Rectal smooth muscle tissue (tissue), 1 donor: ENCODE measurements at regions not wholly inside any gene's neighbourhood (a gene's known extent, or its start where the extent isn't known, plus 50 kb on each side); places are given as distances from the start of the nearest gene placed in this dataset.

Experiments used
- H3K27ac ChIP-seq: one replicate; pipeline ENCODE4 v1.7.0; 2013; ENCODE audit warnings: low read depth, low read length, inconsistent platforms
- H3K27me3 ChIP-seq: one replicate; pipeline ENCODE4 v1.7.0; 2013; ENCODE audit warnings: low read length; ENCODE audit not compliant: control insufficient read depth, insufficient read depth
- H3K36me3 ChIP-seq: one replicate; pipeline ENCODE4 v1.7.0; 2013; ENCODE audit warnings: low read length; ENCODE audit not compliant: control insufficient read depth, insufficient read depth
- H3K4me1 ChIP-seq: one replicate; pipeline ENCODE4 v1.7.0; 2013; ENCODE audit warnings: low read length; ENCODE audit not compliant: control insufficient read depth, insufficient read depth
- H3K4me3 ChIP-seq: one replicate; pipeline ENCODE4 v1.7.0; 2013; ENCODE audit warnings: low read length
- H3K9ac ChIP-seq: one replicate; pipeline ENCODE4 v1.7.0; 2013; ENCODE audit warnings: low read length

DNA sequence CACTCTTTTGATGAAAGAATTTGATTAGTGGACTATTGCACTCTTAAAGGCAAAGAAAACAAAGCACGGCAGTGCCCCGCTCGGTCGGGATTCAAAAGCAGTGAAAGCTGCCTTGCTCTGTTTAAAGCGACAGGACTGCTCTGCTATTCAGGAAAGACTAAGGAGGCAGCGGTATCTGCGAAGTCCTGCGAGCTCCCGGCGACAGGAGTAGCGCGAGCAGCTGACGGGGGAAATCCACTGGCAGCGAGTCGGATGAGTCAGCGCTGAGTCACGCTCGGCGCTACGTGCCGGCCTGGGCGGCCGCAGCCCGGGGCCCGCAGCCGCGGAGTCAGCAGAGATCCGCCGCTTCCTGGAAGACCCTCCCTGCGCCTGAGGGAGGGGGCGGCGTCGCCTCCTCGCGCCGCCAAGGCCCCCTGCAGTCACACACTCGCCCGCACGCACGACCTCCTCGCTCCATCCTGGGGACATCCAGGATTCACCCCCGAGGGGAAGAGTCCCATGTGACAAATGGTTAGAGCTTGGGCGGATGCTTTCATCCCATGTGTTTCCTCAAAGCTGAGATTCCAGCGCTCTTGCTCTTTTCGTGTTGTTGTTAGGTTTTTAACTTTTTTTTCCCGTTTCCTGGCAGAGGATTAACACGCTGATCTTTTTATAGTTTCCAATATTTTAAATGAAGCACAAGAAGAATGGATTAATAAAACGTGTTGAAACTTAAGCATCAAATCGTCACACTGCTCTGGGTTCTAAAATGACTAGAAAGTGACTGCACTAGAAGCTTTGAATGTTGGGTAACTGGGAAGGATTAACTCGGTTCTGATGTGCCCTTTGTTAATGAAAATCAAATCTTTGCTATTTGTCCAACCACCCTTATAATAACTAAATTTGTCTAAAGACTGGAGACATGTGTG is 102.5 kb downstream of the ARRDC3 start:
- Histone ChIP-seq H3K36me3 (no peaks in the 10 kb centered on the region), H3K27me3 (no peaks in the 10 kb centered on the region), H3K4me1 (peaks cover 11% of the 10 kb centered on the region), H3K4me3 (peak overlapping the region; percentile 82), H3K27ac (peak overlapping the region; percentile 90), H3K9ac (peak overlapping the region; percentile 8)

DNA sequence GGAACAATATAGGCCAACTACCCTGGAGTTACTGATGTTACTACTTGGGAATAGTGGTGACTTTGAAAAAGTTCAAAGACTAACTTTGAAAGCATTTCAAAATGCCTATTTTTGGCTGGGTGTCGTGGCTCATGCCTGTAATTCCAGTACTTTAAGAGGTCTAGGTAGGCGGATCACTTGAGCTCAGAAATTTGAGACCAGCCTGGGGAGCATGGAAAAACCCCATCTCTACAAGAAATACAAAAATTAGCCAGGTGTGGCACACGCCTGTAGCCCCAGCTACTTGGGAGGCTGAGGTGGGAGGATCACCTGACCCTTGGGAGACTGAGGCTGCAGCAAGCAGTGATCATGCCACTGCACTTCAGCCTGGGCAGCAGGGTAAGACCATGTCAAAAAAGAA is 105.3 kb downstream of the ARRDC3 start:
- Histone ChIP-seq H3K27me3 (no peaks in the 10 kb centered on the region), H3K4me3 (no peak overlapping the region), H3K9ac (no peak overlapping the region), H3K4me1 (peaks cover 7% of the 10 kb centered on the region), H3K36me3 (no peaks in the 10 kb centered on the region), H3K27ac (no peak overlapping the region)

DNA sequence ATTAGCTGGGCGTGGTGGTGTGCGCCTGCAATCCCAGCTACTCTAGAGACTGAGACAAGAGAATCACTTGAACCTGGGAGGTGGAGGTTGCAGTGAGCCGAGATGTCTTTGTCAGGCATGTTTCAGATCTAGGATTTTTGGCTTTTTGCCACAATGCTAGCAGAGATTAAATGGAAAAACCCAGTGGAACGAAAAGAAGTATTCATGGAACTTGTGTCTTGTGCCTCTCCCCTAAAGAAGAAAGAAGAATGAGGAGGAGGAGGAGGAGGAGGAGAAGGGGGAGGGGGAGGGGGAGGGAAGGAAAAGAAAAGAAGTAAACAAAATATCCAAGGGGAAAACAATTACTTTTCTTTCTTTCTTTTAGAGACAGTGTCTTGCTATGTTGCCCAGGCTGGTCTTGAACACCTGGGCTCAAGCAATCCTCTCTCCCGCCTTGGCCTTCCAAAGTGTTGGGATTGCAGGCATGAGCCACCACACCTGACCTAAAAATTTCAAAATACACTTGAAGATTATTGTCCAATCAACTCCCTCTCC is 106.0 kb downstream of the ARRDC3 start:
- Histone ChIP-seq H3K27me3 (no peaks in the 10 kb centered on the region), H3K27ac (no peak overlapping the region), H3K9ac (no peak overlapping the region), H3K4me1 (peaks cover 7% of the 10 kb centered on the region), H3K36me3 (no peaks in the 10 kb centered on the region), H3K4me3 (no peak overlapping the region)

DNA sequence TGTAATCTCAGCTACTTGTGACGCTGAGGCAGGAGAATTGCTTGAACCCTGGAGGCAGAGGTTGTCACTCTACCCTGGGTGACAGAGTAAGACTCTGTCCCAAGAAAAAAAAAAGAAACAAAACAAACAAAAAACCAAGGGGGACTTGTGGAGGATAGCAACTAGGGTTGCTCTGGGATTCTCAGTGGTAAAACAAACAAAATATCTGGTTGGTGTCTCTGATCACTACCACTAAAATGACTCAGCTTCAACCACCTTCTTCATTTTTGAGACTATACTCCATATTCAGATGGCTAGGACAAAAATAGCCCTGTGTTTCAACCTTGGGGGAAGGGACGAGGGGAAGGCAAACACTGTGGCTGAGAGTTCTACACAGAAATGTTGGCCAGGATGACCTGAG is 110.3 kb downstream of the ARRDC3 start:
- no peaks in the 10 kb centered on the region for H3K36me3 ChIP-seq
- H3K27ac ChIP-seq = no peak overlapping the region
- H3K4me1 ChIP-seq = no peaks in the 10 kb centered on the region
- no peak overlapping the region for H3K4me3 ChIP-seq
- no peak overlapping the region for H3K9ac ChIP-seq
- no peaks in the 10 kb centered on the region for H3K27me3 ChIP-seq

DNA sequence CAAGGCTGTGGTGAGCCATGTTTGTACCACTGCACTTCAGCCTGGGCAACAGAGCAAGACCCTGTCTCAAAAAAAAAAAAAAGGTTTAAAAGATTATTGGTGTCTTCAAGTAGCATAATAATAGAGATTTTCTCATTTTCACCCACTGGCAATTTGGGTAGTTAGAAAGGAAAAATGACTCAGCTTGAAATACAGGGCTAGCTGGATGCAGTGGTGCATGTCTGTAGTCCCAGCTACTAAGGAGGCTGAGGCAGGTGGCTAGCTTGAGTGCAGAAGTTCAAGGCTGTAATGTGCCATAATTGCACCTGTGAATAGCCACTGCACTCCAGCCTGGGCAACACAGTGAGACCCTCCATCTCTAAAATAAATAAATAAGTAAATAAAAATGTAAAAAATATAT is 111.1 kb downstream of the ARRDC3 start:
- H3K4me3 ChIP-seq = no peak overlapping the region
- no peaks in the 10 kb centered on the region for H3K36me3 ChIP-seq
- H3K9ac ChIP-seq = no peak overlapping the region
- H3K4me1 ChIP-seq = no peaks in the 10 kb centered on the region
- H3K27ac ChIP-seq = no peak overlapping the region
- H3K27me3 ChIP-seq = no peaks in the 10 kb centered on the region

DNA sequence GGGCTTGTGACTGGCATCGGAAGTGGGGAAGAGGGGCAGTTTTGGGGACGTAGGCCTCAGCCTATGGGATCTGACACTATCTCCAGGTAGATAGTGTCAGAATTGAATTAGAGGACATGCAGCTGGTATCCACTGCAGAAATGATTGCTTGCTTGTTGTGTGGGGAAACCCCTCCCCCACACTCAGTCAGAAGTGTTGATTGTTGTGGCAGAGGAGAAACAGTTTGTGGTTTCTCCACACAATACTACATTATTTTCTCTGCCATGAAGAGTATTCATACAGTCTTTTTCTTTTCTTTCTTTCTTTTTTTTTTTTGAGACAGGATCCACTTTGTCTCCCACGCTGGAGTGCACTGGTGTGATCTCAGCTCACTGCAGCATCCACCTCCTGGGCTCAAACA is 113.9 kb downstream of the ARRDC3 start:
- Histone ChIP-seq H3K27me3 (no peaks in the 10 kb centered on the region), H3K4me3 (no peak overlapping the region), H3K36me3 (no peaks in the 10 kb centered on the region), H3K27ac (no peak overlapping the region), H3K9ac (no peak overlapping the region), H3K4me1 (peaks cover 9% of the 10 kb centered on the region)

DNA sequence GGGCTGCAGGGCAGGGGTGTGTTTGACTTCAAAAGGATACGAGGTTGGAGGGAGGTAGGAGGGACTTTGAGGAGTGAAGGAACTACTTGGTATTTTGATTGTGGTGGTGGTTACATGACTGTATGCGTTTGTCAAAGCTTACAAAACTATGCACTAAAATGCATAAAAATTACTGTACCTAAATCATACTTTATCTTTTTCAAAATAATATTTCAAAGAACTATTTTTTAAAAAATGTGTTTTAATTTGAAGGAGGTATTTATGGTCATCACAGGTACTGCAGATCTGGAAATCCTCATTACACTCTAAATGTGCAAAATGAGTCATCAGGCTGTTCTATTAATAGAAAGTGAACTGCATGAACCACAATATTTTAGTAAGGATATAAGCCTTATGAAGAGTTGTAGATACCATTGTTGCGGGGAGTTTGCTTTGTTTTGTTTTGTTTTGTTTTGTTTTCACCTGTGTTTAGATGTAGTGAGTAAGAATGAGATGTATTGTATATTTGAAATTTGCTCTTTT is 116.9 kb downstream of the ARRDC3 start:
- no peak overlapping the region for H3K27ac ChIP-seq
- H3K36me3 ChIP-seq = no peaks in the 10 kb centered on the region
- H3K4me3 ChIP-seq = no peak overlapping the region
- no peak overlapping the region for H3K9ac ChIP-seq
- H3K4me1 ChIP-seq = peaks cover 11% of the 10 kb centered on the region
- no peaks in the 10 kb centered on the region for H3K27me3 ChIP-seq

DNA sequence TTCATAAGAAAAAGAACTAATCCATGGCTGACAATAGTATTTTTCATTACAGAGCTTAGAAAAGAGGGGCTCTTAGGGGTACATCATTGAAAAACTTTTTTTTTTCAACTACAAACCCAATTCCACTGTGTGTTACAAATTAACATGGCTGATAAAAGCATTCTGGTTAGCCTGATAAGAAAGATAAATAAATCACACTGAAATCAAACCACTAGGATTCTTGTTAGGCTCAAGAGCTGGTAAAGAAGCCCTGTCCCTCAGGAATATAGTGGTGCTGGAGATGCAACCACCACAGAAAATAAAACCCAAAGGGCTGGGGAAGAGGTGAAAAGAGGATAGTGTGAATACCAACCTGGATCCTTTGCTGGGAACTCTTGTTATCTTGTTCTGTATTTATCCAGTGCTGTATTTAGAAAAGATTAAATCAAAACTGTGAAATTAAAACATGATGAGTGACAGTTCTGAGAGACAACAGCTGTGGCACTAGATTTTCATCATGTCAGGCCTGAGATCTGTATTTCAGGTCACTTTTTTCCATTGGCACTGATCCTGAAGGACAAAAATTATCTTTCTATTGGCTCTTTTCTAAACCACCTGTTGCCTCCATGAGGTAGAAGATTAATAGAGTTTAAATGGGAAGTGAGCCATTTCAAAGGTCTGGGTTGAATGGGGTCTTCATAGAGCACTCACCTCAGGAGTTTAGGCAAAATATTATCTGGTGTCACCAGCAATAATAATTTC is 118.6 kb downstream of the ARRDC3 start:
- no peaks in the 10 kb centered on the region for H3K27me3 ChIP-seq
- no peaks in the 10 kb centered on the region for H3K36me3 ChIP-seq
- no peak overlapping the region for H3K4me3 ChIP-seq
- no peak overlapping the region for H3K9ac ChIP-seq
- peaks cover 11% of the 10 kb centered on the region for H3K4me1 ChIP-seq
- no peak overlapping the region for H3K27ac ChIP-seq

DNA sequence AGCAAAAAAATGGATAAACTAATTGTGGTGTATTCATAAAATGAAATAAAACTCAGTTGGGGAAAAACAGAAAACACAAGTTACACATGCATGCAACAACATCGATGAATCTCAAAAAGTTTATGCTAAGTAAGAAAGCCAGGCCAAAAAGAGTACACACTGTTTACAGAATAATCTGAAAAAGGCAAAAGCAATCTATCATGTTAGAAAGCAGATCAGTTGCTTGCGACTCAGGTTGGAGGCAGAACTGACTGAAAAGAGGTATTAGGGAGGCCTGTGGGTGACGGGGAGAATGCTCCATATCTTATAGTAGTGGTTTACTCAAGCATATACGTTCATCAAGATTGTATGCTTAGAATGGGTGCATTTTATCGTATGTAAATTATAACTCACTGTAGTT is 119.2 kb downstream of the ARRDC3 start:
- H3K4me1 ChIP-seq = peaks cover 11% of the 10 kb centered on the region

DNA sequence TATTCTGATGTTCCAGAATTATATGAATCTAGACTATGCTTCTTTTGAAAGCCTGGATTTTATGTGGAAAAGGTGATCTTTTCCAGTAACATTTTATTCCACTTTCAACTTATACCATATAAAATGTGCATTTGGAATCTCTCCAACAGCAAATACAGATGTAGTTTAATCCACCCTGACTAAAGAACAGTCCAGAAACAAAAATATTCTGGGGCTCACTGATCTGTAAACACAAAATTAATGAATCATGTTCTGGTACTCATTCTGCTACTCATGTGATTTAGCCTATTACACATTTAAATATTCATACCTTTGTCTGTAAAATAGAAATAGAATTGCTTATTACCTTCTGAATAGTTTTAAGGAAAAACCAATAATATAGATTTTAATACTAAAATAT is 125.8 kb downstream of the ARRDC3 start:
- H3K4me3 ChIP-seq = no peak overlapping the region
- no peaks in the 10 kb centered on the region for H3K4me1 ChIP-seq
- no peaks in the 10 kb centered on the region for H3K36me3 ChIP-seq
- no peak overlapping the region for H3K9ac ChIP-seq
- H3K27ac ChIP-seq = no peak overlapping the region
- H3K27me3 ChIP-seq = no peaks in the 10 kb centered on the region

More for the DNA sequence above, 119.2 kb downstream of the ARRDC3 start:
- H3K27ac ChIP-seq = no peak overlapping the region
- H3K4me3 ChIP-seq = no peak overlapping the region
- H3K36me3 ChIP-seq = no peaks in the 10 kb centered on the region
- no peak overlapping the region for H3K9ac ChIP-seq
- H3K27me3 ChIP-seq = no peaks in the 10 kb centered on the region

DNA sequence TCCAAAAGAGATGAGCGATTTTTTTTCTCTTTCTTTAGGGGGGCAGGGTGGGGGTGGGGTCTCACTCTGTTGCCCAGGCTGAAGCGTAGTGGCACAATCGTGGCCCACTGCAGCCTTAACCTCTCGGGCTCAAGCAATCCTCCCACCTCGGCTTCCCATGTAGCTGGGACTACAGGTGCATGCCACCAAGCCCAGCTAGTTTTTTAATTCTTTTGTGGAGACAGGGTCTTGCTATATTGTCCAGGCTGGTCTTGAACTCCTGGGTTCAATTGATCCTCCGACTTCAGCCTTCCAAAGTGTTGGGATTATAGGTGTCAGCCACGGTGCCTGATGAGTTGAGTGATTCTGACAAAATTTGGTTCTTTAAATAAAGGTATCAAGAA is 127.0 kb downstream of the ARRDC3 start:
- Histone ChIP-seq H3K27me3 (no peaks in the 10 kb centered on the region), H3K27ac (no peak overlapping the region), H3K9ac (no peak overlapping the region), H3K36me3 (no peaks in the 10 kb centered on the region), H3K4me3 (no peak overlapping the region), H3K4me1 (no peaks in the 10 kb centered on the region)

DNA sequence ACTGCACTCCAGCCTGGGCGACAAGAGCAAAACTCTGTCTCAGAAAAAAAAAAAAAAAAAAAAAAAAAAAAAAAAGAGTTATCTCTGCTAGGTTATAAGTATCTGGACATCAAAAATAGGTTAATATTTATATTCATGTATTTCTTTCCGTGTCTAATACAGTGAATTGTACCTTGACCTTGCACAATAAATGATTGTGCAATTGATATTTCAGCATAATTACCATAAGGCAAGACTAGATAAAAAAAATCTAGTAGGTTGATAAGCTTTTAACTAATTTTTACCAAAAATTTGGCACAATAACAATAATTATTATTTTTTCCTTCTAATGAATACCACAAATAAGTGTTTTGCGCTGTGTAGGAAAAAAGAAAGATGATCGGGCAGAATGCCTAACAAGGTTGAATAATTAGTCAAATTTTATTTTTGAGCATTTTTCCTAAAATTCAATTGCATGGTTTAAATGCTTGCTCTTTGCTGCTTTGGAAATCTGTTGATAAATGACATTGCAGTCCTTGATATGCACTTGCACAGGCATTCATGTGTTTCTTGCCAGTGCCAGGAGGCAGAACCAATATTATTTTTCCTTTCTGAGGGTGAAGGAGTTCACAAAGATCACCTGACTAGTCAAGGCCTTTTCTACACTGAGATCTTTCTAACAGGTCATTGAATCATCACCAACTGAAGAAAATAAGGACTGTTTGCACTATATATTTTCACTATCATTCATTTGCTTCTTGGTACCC is 127.5 kb downstream of the ARRDC3 start:
- no peak overlapping the region for H3K9ac ChIP-seq
- H3K4me3 ChIP-seq = no peak overlapping the region
- H3K27me3 ChIP-seq = no peaks in the 10 kb centered on the region
- H3K36me3 ChIP-seq = no peaks in the 10 kb centered on the region
- H3K27ac ChIP-seq = no peak overlapping the region
- no peaks in the 10 kb centered on the region for H3K4me1 ChIP-seq
